T-cell (primary cell): ENCODE measurements at regions not wholly inside any gene's neighbourhood (a gene's known extent, or its start where the extent isn't known, plus 50 kb on each side); places are given as distances from the start of the nearest gene placed in this dataset.
A peak's percentile ranks its signal among the peaks of the same experiment; 100 is the strongest.

ENCODE experiments used
- ATAC-seq, 4 experiments: fragments of 200-7000 bp in 3 of 4; fragments of 150-1000 bp in 1 of 4; cut with Tn5 transposase; replicated peaks in 1 of 4; 1 replicate in 3 of 4; 2 replicates in 1 of 4; pipeline ENCODE4 v1.10.0; 2021; ENCODE audit warnings: moderate library complexity in 3 of 4, mild to moderate bottlenecking in 2 of 4, moderate number of reproducible peaks in 1 of 4
- CTCF ChIA-PET, 2 donors: fragments of 300-600 bp; sonication (Branson Sonifier 250); formaldehyde crosslinking; loops; one replicate each; lab custom pipeline; 2022; ENCODE audit warnings: antibody characterized with exemption in 2 of 2; lab: Charles Lee
- POLR2A ChIA-PET, 2 donors: fragments of 300-600 bp; sonication (Branson Sonifier 250); formaldehyde crosslinking; loops; one replicate each; lab custom pipeline; 2022; ENCODE audit warnings: antibody characterized with exemption in 2 of 2; lab: Charles Lee
- DNase-seq, 35 experiments: peaks; one replicate each; pipeline versions ENCODE4 v3.0.0 to v3.0.0-alpha.2; 2013 to 2023
- H3K27ac ChIP-seq: one replicate; pipeline ENCODE4 v1.5.1; 2013; ENCODE audit warnings: low read length
- H3K27me3 ChIP-seq, 2 experiments: replicated peaks in 1 of 2; 1 replicate in 1 of 2; 2 replicates in 1 of 2; pipeline versions ENCODE4 v1.6.1 to v1.7.0; 2013; ENCODE audit warnings: low read length in 1 of 2, mixed read lengths in 1 of 2; ENCODE audit not compliant: control insufficient read depth in 2 of 2, insufficient read depth in 2 of 2; ENCODE audit errors: extremely low read depth in 1 of 2
- H3K36me3 ChIP-seq, 2 donors: 1 replicate in 1 of 2; 2 replicates in 1 of 2; pipeline versions ENCODE4 v1.6.1 to v1.7.0; 2013; ENCODE audit warnings: low read length in 1 of 2; ENCODE audit not compliant: control insufficient read depth in 2 of 2, insufficient read depth in 1 of 2; ENCODE audit errors: extremely low read depth in 1 of 2
- H3K4me1 ChIP-seq, 2 experiments: 1 replicate in 1 of 2; 2 replicates in 1 of 2; pipeline versions ENCODE4 v1.6.1 to v1.7.0; 2013; ENCODE audit warnings: low read length in 2 of 2, mixed read lengths in 1 of 2; ENCODE audit not compliant: insufficient read depth in 2 of 2, control insufficient read depth in 1 of 2; ENCODE audit errors: extremely low read depth in 1 of 2
- H3K4me3 ChIP-seq, 2 donors: 1 replicate in 1 of 2; 2 replicates in 1 of 2; pipeline versions ENCODE4 v1.5.1 to v1.7.0; 2013; ENCODE audit warnings: mild to moderate bottlenecking in 2 of 2, low read length in 1 of 2, moderate library complexity in 1 of 2; ENCODE audit not compliant: control insufficient read depth in 1 of 2; ENCODE audit errors: extremely low read depth in 1 of 2
- H3K9me3 ChIP-seq: 2 replicates; pipeline ENCODE4 v1.7.0; 2013
- H3K27ac Mint-ChIP-seq, 2 donors: one replicate each; pipeline ENCODE4 v1.8.0; 2020 to 2021; ENCODE audit warnings: mild to moderate bottlenecking in 2 of 2, mixed read lengths in 2 of 2
- H3K27me3 Mint-ChIP-seq, 2 donors: one replicate each; pipeline ENCODE4 v1.8.0; 2021 to 2022; ENCODE audit warnings: mixed read lengths in 2 of 2
- H3K36me3 Mint-ChIP-seq: one replicate; pipeline ENCODE4 v1.8.0; 2021; ENCODE audit warnings: mixed read lengths
- H3K4me1 Mint-ChIP-seq, 3 donors: one replicate each; pipeline ENCODE4 v1.8.0; 2020 to 2022; ENCODE audit warnings: mixed read lengths in 3 of 3, mild to moderate bottlenecking in 1 of 3
- H3K4me3 Mint-ChIP-seq, 3 donors: one replicate each; pipeline ENCODE4 v1.8.0; 2020 to 2022; ENCODE audit warnings: mild to moderate bottlenecking in 3 of 3, mixed read lengths in 3 of 3, moderate library complexity in 3 of 3
- H3K9me3 Mint-ChIP-seq, 3 donors: one replicate each; pipeline ENCODE4 v1.8.0; 2020 to 2022; ENCODE audit warnings: mixed read lengths in 3 of 3
- WGBS: methylation state at CpG from one replicate; pipeline ENCODE4 v1.1.5; 2013; ENCODE audit warnings: missing lambda C conversion rate; ENCODE audit not compliant: insufficient coverage; 5-methylcytosine and 5-hydroxymethylcytosine counted together

DNA sequence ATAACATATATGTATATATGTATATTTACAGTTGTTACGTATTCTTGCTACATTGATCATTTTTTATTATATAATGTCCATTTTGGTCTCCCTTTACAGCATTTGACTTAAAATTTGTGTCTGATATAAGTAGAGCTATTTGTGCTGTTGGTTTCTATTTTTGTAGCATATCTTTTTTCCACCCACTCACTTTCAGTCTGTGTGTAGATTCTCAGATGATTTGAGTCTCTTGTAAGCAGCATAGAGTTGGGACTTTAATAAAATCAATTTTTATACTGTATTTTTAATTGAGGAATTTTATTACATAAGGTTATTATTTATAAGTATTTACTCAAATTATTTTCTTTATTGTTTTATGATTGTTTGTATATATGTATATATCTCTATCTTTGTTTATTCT is 1293.7 kb downstream of the TMEM121 start:
- Mint-ChIP-seq H3K4me3 (no peak overlapping the region), H3K27ac (no peak overlapping the region), H3K27me3 (peaks cover 10 to 17% of the 10 kb centered on the region in 2 donors), H3K9me3 (no peaks in the 10 kb centered on the region), H3K4me1 (no peaks in the 10 kb centered on the region), H3K36me3 (no peaks in the 10 kb centered on the region)
- Histone ChIP-seq H3K27me3 (peaks cover 0 to 6% of the 10 kb centered on the region in 2 experiments), H3K4me1 (no peaks in the 10 kb centered on the region), H3K27ac (no peak overlapping the region), H3K9me3 (no peaks in the 10 kb centered on the region), H3K4me3 (no peak overlapping the region), H3K36me3 (no peaks in the 10 kb centered on the region)
- CTCF ChIA-PET, result interaction anchor here (0.5 to 0.6 kb wide), 2 partner anchors 10 to 27 kb away, joined by 4 to 5 read pairs; no protein-coding TSS in a partner anchor
- no peak for ATAC-seq
- DNase-seq, result no peak
- no CpG with 5 or more reads among the region's 1 CpG for WGBS
- POLR2A ChIA-PET, result no interaction called here

DNA sequence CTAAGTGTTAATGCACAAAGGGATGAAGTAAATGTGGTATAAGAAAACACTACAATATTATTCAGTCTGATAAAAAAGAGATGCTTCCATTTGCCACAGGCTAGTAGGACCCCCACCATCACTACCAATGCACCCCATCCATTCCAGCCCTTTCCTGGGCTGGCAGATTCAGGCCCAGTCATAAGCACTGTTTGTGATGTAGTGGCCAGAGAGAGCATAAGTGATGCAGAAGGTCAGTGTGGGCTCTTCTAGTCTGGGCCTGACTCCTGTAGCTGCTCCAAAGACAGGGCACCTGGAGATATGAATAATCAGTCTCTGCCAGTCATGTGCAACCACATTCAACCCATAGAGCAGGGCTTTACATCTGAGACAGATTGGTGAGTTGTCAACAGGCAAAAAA is 1294.7 kb downstream of the TMEM121 start:
- Histone ChIP-seq H3K36me3 (no peaks in the 10 kb centered on the region), H3K27me3 (peaks cover 0 to 6% of the 10 kb centered on the region in 2 experiments), H3K4me3 (no peak overlapping the region), H3K4me1 (no peaks in the 10 kb centered on the region), H3K27ac (no peak overlapping the region), H3K9me3 (no peaks in the 10 kb centered on the region)
- Mint-ChIP-seq H3K9me3 (no peaks in the 10 kb centered on the region), H3K4me1 (no peaks in the 10 kb centered on the region), H3K27me3 (peaks cover 6 to 17% of the 10 kb centered on the region in 2 donors), H3K27ac (no peak overlapping the region), H3K4me3 (no peak overlapping the region), H3K36me3 (no peaks in the 10 kb centered on the region)
- DNase-seq, result no peak
- POLR2A ChIA-PET, result no interaction called here
- no peak for ATAC-seq
- CTCF ChIA-PET, result interaction anchor here (0.6 to 0.7 kb wide), 2 partner anchors 9 kb away, joined by 3 to 5 read pairs; no protein-coding TSS in a partner anchor

DNA sequence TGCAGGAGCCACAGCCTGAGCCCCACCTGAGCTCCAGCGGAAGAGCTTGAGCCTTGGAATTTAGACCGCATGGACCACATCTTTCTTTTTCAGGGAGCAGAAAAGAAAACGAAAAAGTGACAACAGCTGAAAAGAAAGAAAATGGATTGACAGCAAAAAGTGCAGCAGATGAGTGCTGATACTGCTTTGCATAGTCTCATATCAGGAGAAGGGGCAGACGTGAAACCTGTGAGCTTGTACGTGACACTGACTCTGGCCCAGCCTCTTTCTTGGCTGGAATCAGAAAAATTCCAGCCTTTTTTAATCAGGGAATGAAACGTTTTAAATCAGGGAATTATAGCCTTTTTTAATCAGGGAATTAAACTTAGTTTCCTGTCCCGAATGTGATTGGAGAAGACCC is 1296.5 kb downstream of the TMEM121 start:
- Mint-ChIP-seq H3K27ac (no peak overlapping the region), H3K9me3 (no peaks in the 10 kb centered on the region), H3K36me3 (no peaks in the 10 kb centered on the region), H3K4me3 (no peak overlapping the region), H3K4me1 (no peaks in the 10 kb centered on the region), H3K27me3 (peaks cover 6 to 15% of the 10 kb centered on the region in 2 donors)
- Histone ChIP-seq H3K36me3 (no peaks in the 10 kb centered on the region), H3K9me3 (no peaks in the 10 kb centered on the region), H3K4me1 (no peaks in the 10 kb centered on the region), H3K27me3 (peaks cover 0 to 6% of the 10 kb centered on the region in 2 experiments), H3K4me3 (no peak overlapping the region), H3K27ac (no peak overlapping the region)
- no peak for DNase-seq
- no peak for ATAC-seq
- POLR2A ChIA-PET, result no interaction called here
- WGBS, result 83% methylated on average over 6 of the region's 7 CpGs
- CTCF ChIA-PET, result no interaction called here

DNA sequence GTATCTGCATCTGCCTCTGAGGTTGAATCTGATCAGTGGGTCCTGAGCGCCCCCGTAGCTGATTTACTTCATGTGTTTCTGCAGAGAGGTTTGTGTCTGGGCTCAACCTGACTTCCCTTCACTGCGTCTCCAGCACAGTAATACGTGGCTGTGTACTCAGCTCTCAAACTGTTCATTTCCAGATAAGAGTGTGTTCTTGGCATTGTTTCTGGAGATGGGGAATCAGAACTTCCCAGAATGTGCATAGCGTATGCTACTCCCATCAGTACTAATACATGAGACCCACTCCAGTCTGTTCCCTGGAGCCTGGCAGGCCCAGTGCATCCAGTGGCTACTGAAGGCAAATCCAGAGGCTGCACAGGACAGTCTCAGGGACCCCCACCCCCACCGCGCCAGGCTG is 1297.2 kb downstream of the TMEM121 start:
- Mint-ChIP-seq H3K27me3 (peaks cover 6 to 18% of the 10 kb centered on the region in 2 donors), H3K4me3 (no peak overlapping the region), H3K36me3 (no peaks in the 10 kb centered on the region), H3K9me3 (no peaks in the 10 kb centered on the region), H3K27ac (no peak overlapping the region), H3K4me1 (no peaks in the 10 kb centered on the region)
- ChIA-PET POLR2A (no interaction called here), CTCF (no interaction called here)
- H3K36me3 ChIP-seq, result no peaks in the 10 kb centered on the region
- WGBS, result 90% methylated on average over 7 of the region's 7 CpGs
- H3K27me3 ChIP-seq, result peaks cover 0 to 4% of the 10 kb centered on the region in 2 experiments
- no peak overlapping the region for H3K4me3 ChIP-seq
- no peaks in the 10 kb centered on the region for H3K9me3 ChIP-seq
- no peaks in the 10 kb centered on the region for H3K4me1 ChIP-seq
- no peak overlapping the region for H3K27ac ChIP-seq
- DNase-seq (no peak), ATAC-seq (no peak)

DNA sequence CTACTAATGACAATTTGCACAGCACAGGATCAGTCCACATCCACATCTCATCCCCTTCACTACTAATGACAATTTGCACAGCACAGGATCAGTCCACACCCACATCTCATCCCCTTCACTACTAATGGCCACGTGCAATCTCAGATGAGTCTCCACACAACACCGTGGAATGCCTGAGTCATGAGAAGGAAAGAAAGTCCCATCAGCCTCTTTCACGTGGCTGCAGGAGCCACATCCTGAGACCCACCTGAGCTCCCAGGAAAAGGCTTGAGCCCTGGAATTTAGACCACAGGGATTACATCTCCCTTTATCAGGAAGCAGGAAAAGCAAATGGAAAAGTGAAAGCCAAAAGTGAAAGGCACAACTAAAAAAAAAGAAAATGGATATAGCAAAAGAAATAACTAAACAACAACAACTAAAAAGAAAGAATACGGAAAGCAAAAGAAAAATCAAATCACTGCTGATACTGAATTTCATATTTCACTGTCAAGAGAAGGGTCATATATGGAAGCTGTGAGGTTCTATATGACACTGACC is 1300.5 kb downstream of the TMEM121 start:
- CTCF ChIA-PET, result no interaction called here
- no peak overlapping the region for H3K4me3 ChIP-seq
- no peak overlapping the region for H3K4me3 Mint-ChIP-seq
- no peak overlapping the region for H3K27ac ChIP-seq
- no peak overlapping the region for H3K27ac Mint-ChIP-seq
- ATAC-seq (no peak), DNase-seq (no peak)
- H3K36me3 ChIP-seq, result no peaks in the 10 kb centered on the region
- peaks cover 0 to 5% of the 10 kb centered on the region in 2 experiments for H3K27me3 ChIP-seq
- H3K4me1 ChIP-seq, result peaks cover 0 to 3% of the 10 kb centered on the region in 2 experiments
- H3K27me3 Mint-ChIP-seq, result peaks cover 6 to 15% of the 10 kb centered on the region in 2 donors
- peaks cover 0 to 2% (median 0%) of the 10 kb centered on the region in 3 donors for H3K9me3 Mint-ChIP-seq
- 14% methylated on average over 2 of the region's 4 CpGs for WGBS
- POLR2A ChIA-PET, result no interaction called here
- H3K9me3 ChIP-seq, result no peaks in the 10 kb centered on the region
- H3K36me3 Mint-ChIP-seq, result no peaks in the 10 kb centered on the region
- H3K4me1 Mint-ChIP-seq, result peaks cover 0 to 5% (median 2%) of the 10 kb centered on the region in 3 donors

DNA sequence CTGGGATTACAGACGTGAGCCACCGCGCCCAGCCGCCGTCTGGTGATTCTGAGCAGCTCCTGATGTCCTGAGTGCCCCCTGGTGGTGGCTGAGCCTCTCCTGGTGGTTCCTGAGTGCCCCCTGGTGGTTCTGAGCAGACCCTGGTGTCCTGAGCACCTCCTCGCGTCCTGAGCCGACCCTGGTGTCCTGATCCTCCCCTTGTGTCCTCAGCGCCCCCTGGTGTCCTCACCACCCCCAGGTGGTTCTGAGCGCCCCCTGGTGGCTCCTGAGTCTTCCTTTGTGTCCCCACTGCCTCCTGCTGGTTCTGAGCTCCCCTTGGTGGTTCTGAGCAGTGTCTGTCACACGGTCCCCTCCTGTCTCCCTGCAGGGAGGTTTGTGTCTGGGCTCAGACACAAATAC is 1304.9 kb downstream of the TMEM121 start:
- DNase-seq (peak in 33 of 35 experiments; percentile 16 to 69 (median 44)), ATAC-seq (peak in 1 of 4 experiments; percentile 62)
- Mint-ChIP-seq H3K4me1 (peaks cover 0 to 5% (median 2%) of the 10 kb centered on the region in 3 donors), H3K27me3 (peaks cover 13 to 20% of the 10 kb centered on the region in 2 donors), H3K27ac (peak overlapping the region in 1 of 2 donors; percentile 7), H3K4me3 (no peak overlapping the region), H3K36me3 (no peaks in the 10 kb centered on the region), H3K9me3 (peaks cover 0 to 6% (median 0%) of the 10 kb centered on the region in 3 donors)
- H3K9me3 ChIP-seq, result no peaks in the 10 kb centered on the region
- H3K27me3 ChIP-seq, result peaks cover 0 to 2% of the 10 kb centered on the region in 2 experiments
- H3K4me3 ChIP-seq, result no peak overlapping the region
- peaks cover 0 to 3% of the 10 kb centered on the region in 2 experiments for H3K4me1 ChIP-seq
- H3K27ac ChIP-seq, result no peak overlapping the region
- no peaks in the 10 kb centered on the region for H3K36me3 ChIP-seq
- POLR2A ChIA-PET, result no interaction called here
- CTCF ChIA-PET, result interaction anchor here (0.8 to 1.4 kb wide), 5 partner anchors 10 to 143 kb away, joined by 3 to 6 read pairs (median 4); no protein-coding TSS in a partner anchor
- 85% methylated on average over 11 of the region's 11 CpGs for WGBS
